KG1 (cell line): ENCODE measurements at regions not wholly inside any gene's neighbourhood (a gene's known extent, or its start where the extent isn't known, plus 50 kb on each side); places are given as distances from the start of the nearest gene placed in this dataset.
"Not testable (repeated sequence)": the region's sequence is repeated elsewhere in the genome, so short reads cannot be mapped to it uniquely, and the experiment has no call there.

ENCODE experiments used
- DNase-seq: peaks from one replicate; lab custom pipeline; 2025; lab: John Stamatoyannopoulos, UW

- DNase-seq, result no peak
These were observed 304.6 kb upstream of the CDH11 start for GRCh38 chr16:65426484-65426883.

DNA sequence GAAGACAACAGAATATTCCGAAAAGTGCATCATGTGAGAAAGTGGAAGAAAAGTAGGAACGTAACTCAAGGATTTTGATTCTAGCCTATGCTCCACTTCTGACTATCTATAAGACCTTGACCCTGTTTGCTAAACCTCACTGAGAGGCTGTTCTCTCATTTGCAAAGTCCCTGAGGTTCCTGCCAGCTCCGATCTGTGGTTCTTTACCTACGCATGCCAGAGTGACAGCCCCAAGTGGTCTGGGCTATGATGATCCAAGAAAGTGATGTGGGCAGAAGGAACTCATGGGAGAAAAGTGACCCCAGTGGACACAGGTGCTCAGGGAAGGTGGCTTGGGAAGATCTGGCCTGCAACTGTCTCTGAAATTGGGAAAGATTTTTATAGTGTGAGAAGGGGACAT lies 301.1 kb upstream of the CDH11 start:
- no peak for DNase-seq

DNA sequence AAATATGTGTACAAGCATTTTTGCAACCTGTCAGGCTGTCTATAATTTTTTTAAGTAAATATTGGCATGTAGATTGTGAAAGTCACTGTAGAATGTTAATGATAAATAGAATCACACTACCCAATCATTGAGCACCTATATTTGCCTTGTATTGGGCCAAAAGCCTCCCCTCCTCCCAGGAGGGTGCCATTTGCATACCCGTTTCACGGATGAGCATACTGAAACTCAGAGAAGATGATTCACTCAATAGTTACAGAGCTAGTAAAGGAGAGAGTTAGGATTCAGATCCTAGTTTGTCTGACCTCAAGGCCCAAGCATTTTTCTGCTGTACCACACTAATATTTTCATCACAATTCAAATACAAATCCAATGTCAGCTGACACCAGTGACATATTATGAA lies 299.7 kb upstream of the CDH11 start:
- no peak for DNase-seq

GRCh38 chr16:65418435-65418834 lies 296.6 kb upstream of the CDH11 start:
- no peak for DNase-seq

- no peak for DNase-seq
These were observed 293.6 kb upstream of the CDH11 start for GRCh38 chr16:65415460-65415859.

DNA sequence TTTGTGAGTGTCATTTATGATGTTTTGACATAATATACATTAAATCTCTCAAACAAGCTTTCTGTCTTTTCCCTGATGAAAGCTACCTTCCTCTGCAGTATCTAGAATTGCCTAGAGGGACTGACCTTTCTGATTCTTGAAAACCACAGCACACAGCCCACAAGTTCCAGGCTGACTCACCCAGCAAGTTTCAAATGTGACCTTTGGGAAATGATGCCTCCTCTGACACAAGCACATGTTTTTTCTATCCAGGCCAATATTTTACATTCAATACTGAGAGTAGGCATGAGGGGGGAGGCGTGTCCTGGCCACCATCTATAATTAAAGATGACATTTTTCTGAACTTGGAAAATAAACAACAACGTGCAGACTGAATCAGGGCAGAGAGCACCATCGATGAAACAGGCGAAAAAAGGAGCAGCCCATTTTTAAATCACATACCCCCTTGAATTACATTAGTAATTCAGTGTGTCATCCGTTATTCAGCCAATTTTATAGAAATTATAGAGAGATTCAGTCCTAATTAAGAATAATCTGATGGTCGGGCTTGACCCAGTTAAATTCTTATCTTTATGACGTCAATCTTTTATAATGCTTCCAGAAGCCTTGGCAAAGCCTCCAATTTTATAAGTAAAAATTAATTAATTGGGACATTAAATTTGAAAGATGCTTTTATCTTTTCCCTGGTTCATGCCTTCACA lies 292.6 kb upstream of the CDH11 start:
- no peak for DNase-seq

DNA sequence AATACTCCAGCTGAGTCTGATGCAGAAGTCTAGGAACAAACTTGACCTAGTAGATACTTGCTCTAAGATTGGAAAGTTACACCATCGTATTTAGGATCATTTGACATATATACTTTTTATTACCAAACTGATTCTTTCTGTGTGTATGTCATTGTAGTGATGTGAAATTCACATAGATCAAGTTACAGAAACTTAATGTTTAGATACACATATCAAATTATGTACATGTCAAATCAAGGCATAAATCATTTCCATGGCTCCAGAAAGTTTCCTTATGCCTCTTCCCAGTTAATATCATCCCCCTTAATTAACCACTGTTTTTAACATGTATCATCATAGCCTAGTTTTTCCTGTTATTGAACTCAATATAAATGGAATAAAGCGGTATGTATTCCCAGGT lies 292.0 kb upstream of the CDH11 start:
- DNase-seq, result no peak

DNA sequence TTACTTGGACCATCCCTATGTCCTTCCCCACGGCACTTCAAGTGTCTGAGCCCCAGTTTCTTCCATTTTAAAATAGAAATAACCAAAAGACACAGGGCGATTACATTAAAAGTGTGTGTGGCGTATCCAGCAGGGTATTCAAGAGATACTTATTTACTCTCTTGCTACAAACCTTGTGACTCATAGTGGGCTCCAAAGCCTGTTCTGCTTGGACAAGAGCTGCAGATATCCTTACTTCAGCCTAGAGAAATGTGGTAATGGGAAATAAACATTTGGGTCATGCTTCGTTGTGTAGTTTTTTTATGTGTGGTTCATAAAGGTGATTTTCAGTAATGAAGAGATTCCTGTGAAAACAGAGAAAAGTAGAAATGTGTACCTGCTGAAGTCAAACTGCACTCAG lies 288.9 kb upstream of the CDH11 start:
- no peak for DNase-seq

GRCh38 chr16:65409510-65409909 lies 287.6 kb upstream of the CDH11 start:
- no peak for DNase-seq

DNA sequence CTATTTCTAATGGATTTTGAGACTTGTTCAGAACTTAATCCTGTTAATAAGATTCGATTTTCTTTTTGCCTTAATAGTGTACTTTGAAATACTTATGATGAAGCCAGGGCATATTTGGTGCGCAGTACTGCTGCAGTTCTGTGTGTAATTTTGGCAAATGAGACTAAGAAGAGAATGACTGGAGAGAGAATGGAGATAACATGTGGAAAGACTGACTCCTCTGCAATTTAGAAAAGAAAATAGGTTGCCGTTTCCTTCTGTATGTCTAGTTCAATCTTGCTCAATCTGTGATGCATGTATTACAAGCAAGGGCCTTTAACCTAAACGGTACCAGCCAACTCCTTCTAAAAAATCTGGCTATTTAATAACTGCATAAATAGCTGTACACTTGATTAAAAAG lies 285.1 kb upstream of the CDH11 start:
- no peak for DNase-seq

DNA sequence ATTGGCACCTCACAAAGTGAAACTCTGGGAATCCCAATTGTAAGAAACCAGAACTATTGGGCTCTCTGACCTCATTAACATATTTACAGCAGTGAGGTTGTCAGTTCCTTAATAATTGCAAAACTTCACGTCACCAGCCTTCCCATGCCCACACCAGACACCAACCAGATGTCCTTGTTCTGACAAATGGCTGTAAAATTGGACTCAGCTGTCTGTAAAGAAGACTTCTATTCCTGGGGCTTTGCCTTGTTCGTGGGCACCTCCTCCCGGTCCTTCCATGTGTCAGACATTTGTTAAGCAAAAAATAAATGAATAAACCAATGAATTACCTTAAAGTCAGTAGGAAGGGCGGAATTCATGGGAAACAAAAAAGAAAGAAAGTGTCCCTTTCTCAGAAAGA lies 284.3 kb upstream of the CDH11 start:
- no peak for DNase-seq

- DNase-seq, result no peak
These were observed 272.4 kb upstream of the CDH11 start for GRCh38 chr16:65394281-65394680.

GRCh38 chr16:65392806-65393565 lies 271.1 kb upstream of the CDH11 start:
- no peak for DNase-seq

DNA sequence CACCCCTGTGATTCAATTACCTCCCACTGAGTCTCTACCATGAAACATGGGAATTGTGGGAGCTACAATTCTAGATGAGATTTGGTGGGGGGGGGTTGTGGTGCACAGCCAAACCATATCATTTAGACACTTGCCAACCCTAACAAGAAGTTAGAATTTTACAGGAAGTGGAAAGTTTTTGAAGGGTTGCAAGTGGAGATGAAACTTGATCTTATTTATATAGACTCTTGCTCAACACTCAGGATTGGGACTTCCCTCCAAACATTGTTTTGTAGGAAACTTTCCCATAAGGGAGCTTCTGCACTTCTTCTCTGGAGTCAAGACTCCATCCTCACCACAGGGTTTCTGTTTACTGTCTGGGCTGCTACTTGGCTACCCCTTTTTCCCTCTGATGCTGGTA lies 266.7 kb upstream of the CDH11 start:
- no peak for DNase-seq

GRCh38 chr16:65386672-65387071 lies 264.8 kb upstream of the CDH11 start:
- no peak for DNase-seq

- no peak for DNase-seq
These were observed 262.6 kb upstream of the CDH11 start for GRCh38 chr16:65384441-65384840.

- DNase-seq, result no peak
These were observed 255.3 kb upstream of the CDH11 start for GRCh38 chr16:65377195-65377594.

DNA sequence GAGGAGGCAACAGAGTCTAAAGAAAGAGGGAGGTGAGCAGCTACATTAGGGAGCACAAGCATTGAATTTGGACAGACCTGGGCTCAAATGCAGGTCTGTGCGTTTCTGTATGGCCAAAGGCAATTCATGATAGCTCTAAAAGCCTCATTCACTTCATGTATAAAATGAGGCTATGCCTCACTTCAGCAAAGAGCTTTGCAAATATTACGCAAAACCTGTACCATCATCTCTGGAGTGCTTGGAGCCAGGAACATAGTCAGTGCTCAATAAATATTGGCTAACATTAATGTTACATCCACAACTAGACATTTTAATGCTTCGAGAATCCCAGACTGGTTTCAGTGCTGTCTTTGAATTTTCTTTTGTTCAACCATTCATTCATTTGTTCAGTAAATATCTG lies 254.7 kb upstream of the CDH11 start:
- no peak for DNase-seq

DNA sequence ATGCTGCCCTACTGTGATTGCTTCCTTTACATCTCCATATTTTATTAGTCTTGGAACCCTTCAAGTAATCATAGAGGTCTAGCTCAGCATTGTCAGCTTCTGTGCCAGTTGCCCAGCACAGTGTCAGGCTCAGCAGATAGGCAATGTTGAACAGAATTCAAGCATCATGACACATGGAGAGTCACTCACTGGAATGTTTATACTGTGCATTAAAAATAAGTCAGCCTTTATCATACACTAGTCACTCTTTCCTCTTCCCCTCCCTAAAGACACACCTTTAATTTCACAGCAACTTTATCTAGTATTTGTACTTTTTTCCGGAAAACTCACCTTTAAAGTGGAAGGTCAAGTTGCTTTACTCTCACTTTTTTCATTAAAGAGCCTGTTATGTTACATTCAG lies 253.8 kb upstream of the CDH11 start:
- DNase-seq, result no peak

GRCh38 chr16:65373097-65373496 lies 251.2 kb upstream of the CDH11 start:
- DNase-seq, result no peak

- no peak for DNase-seq
These were observed 250.3 kb upstream of the CDH11 start for GRCh38 chr16:65372171-65372570.

DNA sequence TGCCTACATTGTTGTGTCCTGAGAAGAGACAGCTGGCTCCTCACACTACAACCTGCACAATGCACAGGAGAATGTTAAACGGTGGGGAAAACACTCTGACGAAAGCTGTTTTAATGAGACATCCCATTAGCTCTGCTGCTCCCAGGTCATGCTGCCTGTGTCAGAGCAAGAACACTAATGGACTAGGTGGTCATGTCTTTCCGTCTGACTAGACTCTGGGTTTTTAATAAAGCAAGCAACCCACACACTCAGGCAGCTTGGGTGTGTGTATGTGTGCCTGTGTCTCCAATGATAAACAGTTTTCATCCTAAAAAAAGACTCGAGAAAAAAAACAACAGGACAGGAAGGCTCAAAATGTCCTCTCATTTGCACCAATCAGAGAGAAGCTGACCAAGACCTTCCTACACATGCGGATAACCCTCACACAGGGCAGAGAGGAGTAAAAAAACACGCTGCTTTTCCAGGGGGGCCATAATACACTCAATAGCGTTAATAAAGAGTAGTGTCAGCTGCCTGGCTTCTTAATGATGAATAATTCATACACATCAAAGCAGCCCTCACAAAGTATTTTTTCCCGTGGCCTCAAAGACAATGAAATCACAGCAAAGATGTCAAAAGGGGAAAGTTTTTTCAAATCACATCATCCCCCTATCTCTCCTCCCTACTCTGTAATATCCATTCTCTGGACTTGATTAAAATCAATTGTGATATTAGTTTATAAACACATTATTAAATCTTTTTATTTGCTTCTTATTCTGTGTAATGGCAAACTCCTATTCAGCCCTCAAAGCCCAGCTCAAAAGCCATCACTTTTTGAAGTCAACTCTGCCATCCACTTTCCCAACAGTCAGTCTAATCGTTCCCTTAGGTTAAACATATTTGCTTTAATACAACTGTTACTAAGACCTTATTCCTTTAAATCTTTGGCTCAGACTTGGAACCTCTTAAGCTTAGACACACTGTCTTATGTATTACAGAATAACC lies 244.2 kb upstream of the CDH11 start:
- no peak for DNase-seq

- not testable (repeated sequence) for DNase-seq
These were observed 234.9 kb upstream of the CDH11 start for GRCh38 chr16:65356721-65357120.
